B cell (primary cell): ENCODE measurements at regions not wholly inside any gene's neighbourhood (a gene's known extent, or its start where the extent isn't known, plus 50 kb on each side); places are given as distances from the start of the nearest gene placed in this dataset.

Source experiments
- CTCF ChIP-seq: fragments of 200-600 bp; IDR thresholded peaks from one replicate; pipeline ENCODE4 v1.8.0; 2022; ENCODE audit warnings: antibody characterized with exemption, mild to moderate bottlenecking
- EZH2 ChIP-seq: IDR thresholded peaks from 2 replicates; pipeline ENCODE4 v1.6.1; 2012; ENCODE audit warnings: borderline replicate concordance, low read depth, mild to moderate bottlenecking, moderate library complexity, low read length; ENCODE audit not compliant: insufficient read depth, poor library complexity, severe bottlenecking

DNA sequence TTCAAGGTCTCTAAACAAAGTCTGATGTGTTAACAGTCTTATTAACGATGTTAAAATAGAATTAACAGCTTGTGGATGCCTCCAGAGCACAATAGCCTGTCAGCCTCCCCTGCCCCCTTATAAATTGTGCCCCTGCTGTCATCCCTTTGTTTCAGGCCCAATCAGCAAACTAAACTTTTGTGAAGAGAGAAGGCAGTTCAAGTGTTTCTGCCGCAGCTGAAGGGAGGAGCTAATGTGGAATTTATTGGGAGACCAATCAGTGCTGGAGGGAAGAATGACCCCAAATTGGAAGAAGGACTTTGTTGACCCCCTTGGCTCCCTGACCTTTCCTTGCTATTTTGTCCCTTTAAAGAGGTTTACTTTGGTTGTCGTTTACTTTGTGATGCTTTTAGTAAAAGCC is 160.5 kb downstream of the TM9SF2 start:
- no peak for TF ChIP-seq CTCF
- no peak for TF ChIP-seq EZH2
